LNCAP (cell line): ENCODE measurements at regions not wholly inside any gene's neighbourhood (a gene's known extent, or its start where the extent isn't known, plus 50 kb on each side); places are given as distances from the start of the nearest gene placed in this dataset.

ENCODE experiments used
- CTCF ChIP-seq: fragments of 450-650 bp; IDR thresholded peaks from 2 replicates; pipeline ENCODE4 v1.5.1; 2017; ENCODE audit warnings: mild to moderate bottlenecking

GRCh38 chr18:40867459-40867858, 1087.6 kb upstream of the PIK3C3 start:
- no peak for TF ChIP-seq CTCF

- TF ChIP-seq CTCF: no peak
Observed at GRCh38 chr18:40866968-40867367, 1088.1 kb upstream of the PIK3C3 start.

- no peak for TF ChIP-seq CTCF
Observed at GRCh38 chr18:40866013-40866645, 1088.9 kb upstream of the PIK3C3 start.

GRCh38 chr18:40864846-40865245, 1090.2 kb upstream of the PIK3C3 start:
- TF ChIP-seq CTCF: no peak

GRCh38 chr18:40863801-40864200, 1091.2 kb upstream of the PIK3C3 start:
- no peak for TF ChIP-seq CTCF

- no peak for TF ChIP-seq CTCF
Observed at GRCh38 chr18:40860189-40860588, 1094.8 kb upstream of the PIK3C3 start.

- TF ChIP-seq CTCF: no peak
Observed at GRCh38 chr18:40855661-40856060, 1099.4 kb upstream of the PIK3C3 start.

GRCh38 chr18:40852406-40852805, 1102.6 kb upstream of the PIK3C3 start:
- no peak for TF ChIP-seq CTCF
